BJ (cell line): ENCODE measurements at regions not wholly inside any gene's neighbourhood (a gene's known extent, or its start where the extent isn't known, plus 50 kb on each side); places are given as distances from the start of the nearest gene placed in this dataset.

ENCODE experiments used
- CTCF ChIA-PET: fragments of 350-600 bp; formaldehyde crosslinking; extraction: SDS; loops from one replicate; lab custom pipeline; 2021; ENCODE audit warnings: antibody characterized with exemption, inconsistent platforms; lab: Yijun Ruan, JAX
- POLR2A ChIA-PET: fragments of 300-600 bp; sonication (Branson Sonifier 250); formaldehyde crosslinking; extraction: SDS; loops from one replicate; lab custom pipeline; 2021; ENCODE audit warnings: antibody characterized with exemption; lab: Charles Lee
- DNase-seq: peaks from one replicate; pipeline ENCODE4 v3.0.0-alpha.2; 2011; ENCODE audit warnings: low read depth
- H3K27me3 ChIP-seq: 2 replicates; pipeline ENCODE4 v1.6.0; 2011; ENCODE audit warnings: low read length; ENCODE audit not compliant: control insufficient read depth, insufficient read depth
- H3K36me3 ChIP-seq: 2 replicates; pipeline ENCODE4 v1.5.1; 2011; ENCODE audit warnings: low read length; ENCODE audit not compliant: control insufficient read depth, insufficient read depth
- H3K4me3 ChIP-seq: 2 replicates; pipeline ENCODE4 v1.5.1; 2011; ENCODE audit warnings: low read depth, mild to moderate bottlenecking, control low read depth, low read length
- CTCF ChIP-seq: IDR thresholded peaks from 2 replicates; pipeline ENCODE4 v1.5.1; 2011; ENCODE audit warnings: low read depth, mild to moderate bottlenecking, control low read depth, inconsistent platforms, low read length, moderate library complexity; ENCODE audit not compliant: insufficient read depth

DNA sequence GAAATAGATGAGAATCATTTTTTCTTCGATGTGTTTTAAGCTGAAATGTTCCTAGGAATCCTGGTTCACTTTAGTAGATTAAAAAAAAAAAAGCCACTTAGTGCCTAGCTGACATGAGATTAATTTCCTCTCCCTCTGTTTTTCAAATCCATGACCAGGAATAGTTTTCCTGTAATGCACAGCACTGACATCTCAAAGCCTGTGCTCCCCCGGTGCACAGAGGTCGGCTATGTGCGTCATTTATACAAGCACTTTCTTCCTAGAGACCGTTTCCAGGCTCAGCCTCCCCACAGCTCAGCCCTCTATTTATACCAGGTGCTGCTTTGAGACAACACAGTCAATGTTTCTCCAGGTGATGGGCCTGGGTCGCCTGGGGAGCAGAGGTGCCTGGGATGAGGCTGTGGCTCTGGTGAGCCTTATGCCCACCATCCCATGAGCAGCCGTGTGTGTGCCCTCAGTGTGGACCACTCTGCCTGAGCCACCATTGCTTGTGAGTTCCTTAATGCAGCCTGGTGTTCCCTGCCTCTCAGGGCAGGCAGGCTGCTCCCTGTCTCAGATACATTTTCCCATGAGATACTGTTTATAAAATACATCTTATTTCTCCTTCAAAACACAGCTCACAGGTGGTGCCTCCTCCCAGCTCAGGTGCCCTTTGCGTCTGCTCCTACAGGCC, 515.7 kb upstream of the HS6ST1 start:
- H3K36me3 ChIP-seq = no peaks in the 10 kb centered on the region
- DNase-seq = no peak
- ChIA-PET POLR2A (no interaction called here), CTCF (no interaction called here)
- TF ChIP-seq CTCF = no peak
- no peaks in the 10 kb centered on the region for H3K27me3 ChIP-seq
- H3K4me3 ChIP-seq = no peak overlapping the region

DNA sequence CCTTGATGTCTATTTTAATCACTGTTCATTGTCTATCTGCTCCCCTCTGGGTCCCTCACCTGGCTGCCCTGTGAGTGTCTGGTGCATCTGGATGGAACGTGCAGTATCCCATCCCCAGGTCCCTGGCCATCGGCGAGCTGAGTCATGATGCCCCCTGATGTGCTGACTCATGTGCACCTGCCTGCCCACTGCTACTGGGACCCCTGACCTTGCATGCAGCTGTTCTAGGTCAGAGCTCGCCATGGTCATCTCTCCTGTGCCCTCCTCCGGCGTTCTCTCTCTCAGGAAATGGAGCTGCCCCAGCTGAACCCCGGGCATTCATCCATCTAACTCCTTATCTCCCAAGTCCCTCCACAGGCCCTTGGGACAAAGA, 516.2 kb upstream of the HS6ST1 start:
- TF ChIP-seq CTCF = no peak
- no peaks in the 10 kb centered on the region for H3K27me3 ChIP-seq
- no peaks in the 10 kb centered on the region for H3K36me3 ChIP-seq
- ChIA-PET CTCF (no interaction called here), POLR2A (no interaction called here)
- DNase-seq = no peak
- no peak overlapping the region for H3K4me3 ChIP-seq

DNA sequence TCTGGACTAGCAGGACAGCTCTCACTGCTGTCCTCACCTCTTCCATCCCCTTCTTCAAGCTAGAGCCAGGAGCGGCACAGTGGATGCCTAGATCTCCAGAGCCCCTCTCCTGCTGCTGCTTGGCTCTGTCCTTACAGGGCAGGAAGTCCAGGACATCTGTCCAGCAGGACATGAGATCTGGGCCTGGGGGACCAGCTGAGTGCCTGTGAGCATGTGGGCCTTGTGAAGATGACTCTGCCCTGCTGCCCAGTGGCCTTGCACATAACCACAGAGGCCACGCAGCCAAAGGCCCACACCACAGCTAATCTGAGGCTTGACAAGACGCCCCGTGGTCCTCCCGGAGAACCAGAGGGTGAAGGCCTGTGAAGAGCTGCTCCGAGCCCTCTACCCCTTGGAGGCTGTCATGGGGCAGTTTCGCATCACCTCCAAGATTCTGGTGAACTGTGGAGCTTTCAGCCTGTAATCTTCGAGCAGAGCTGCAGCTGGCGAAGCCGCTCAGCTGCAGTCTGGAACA, 516.7 kb upstream of the HS6ST1 start:
- ChIA-PET CTCF (no interaction called here), POLR2A (no interaction called here)
- Histone ChIP-seq H3K36me3 (no peaks in the 10 kb centered on the region), H3K4me3 (no peak overlapping the region), H3K27me3 (no peaks in the 10 kb centered on the region)
- TF ChIP-seq CTCF = no peak
- no peak for DNase-seq

DNA sequence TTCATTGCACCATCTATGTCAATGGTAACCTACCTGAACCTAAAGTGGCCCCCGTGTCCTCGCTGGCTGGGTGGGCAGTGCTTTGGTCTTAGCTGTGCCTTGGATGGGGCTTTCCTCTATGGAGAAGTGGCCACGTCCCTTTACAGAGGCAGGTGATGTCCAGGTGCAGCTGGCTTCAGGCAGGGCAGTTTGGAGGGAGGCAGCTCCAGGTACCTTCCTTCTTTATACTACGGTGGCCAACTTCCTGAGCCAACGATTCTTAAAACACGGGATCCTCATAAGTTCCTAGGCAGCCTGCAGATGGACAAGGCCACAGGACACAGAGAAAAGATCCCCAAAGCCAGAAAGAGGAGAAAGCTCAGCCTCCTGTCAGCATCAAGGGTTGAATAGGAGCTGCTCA, 517.3 kb upstream of the HS6ST1 start:
- no peaks in the 10 kb centered on the region for H3K27me3 ChIP-seq
- H3K4me3 ChIP-seq = no peak overlapping the region
- TF ChIP-seq CTCF = no peak
- ChIA-PET CTCF (no interaction called here), POLR2A (no interaction called here)
- H3K36me3 ChIP-seq = no peaks in the 10 kb centered on the region
- DNase-seq = no peak

GRCh38 chr2:128836559-128837100, 518.0 kb upstream of the HS6ST1 start:
- no peak for TF ChIP-seq CTCF
- DNase-seq = no peak
- Histone ChIP-seq H3K36me3 (no peaks in the 10 kb centered on the region), H3K4me3 (no peak overlapping the region), H3K27me3 (no peaks in the 10 kb centered on the region)
- ChIA-PET CTCF (no interaction called here), POLR2A (no interaction called here)
